GM12891 (cell line): ENCODE measurements at regions not wholly inside any gene's neighbourhood (a gene's known extent, or its start where the extent isn't known, plus 50 kb on each side); places are given as distances from the start of the nearest gene placed in this dataset.

ENCODE experiments used
- DNase-seq: peaks from one replicate; pipeline ENCODE4 v3.0.0; 2011; ENCODE audit warnings: low spot score; ENCODE audit not compliant: insufficient read length
- FAIRE-seq: peaks from 2 replicates; lab custom pipeline; 2011; peaks lifted over from hg19 to GRCh38; lab: Jason Lieb, UNC
- PAX5 ChIP-seq: IDR thresholded peaks from 2 replicates; pipeline ENCODE4 v1.6.1; 2011; ENCODE audit warnings: low read length, moderate library complexity, mild to moderate bottlenecking; ENCODE audit not compliant: insufficient read depth, severe bottlenecking
- POLR2A ChIP-seq: IDR thresholded peaks from 2 replicates; pipeline ENCODE4 v1.6.1; 2011; ENCODE audit warnings: low read depth, low read length, control low read depth
- POLR2AphosphoS5 ChIP-seq: IDR thresholded peaks from 2 replicates; pipeline ENCODE4 v1.6.1; 2011; ENCODE audit warnings: low read depth, low read length, control low read depth
- POU2F2 ChIP-seq: IDR thresholded peaks from 2 replicates; pipeline ENCODE4 v1.6.1; 2011; ENCODE audit warnings: low read depth, mild to moderate bottlenecking, control low read depth, low read length, moderate library complexity
- SPI1 ChIP-seq: IDR thresholded peaks from 2 replicates; pipeline ENCODE4 v1.6.1; 2011; ENCODE audit warnings: low read depth, low read length, control low read depth
- TAF1 ChIP-seq: IDR thresholded peaks from 2 replicates; pipeline ENCODE4 v1.6.1; 2011; ENCODE audit warnings: low read depth, low read length, control low read depth

DNA sequence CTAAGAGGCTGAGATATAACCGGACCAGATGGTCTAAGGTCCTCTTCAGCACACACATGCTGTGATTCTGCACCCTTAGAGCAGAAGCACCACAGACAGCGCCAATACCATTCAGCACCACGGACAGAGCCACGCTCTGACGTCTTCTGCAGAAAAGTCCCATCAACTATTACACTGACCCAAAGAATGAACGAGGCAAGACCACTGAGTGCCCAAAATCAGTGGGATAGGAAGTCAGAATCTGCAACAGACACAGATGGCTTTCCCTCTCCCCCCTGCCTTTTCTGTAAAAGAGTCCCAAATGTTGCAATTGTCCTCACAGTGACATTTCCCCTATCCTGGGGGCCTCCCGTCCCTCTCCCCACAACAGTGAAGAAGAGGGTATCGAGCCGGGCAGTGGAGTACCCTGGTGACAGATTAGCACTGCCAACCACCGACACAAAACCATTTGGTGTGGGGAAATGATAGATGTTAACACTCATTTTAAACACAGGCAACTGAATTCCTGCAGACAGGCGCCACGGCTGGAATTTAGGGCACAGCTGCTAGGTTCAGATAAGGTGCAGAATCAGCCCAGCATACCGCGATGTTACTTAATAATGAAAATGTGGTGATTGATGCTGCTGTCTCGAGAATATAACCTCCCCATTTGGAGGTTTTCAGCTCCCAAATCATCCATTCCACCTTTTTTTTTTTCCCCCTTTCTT is 66.6 kb upstream of the CTNNBL1 start:
- peak; percentile 24 for DNase-seq
- FAIRE-seq = peak; percentile 82
- TF ChIP-seq POLR2A = no peak
- TF ChIP-seq POLR2AphosphoS5 = no peak
- no peak for TF ChIP-seq PAX5
- no peak for TF ChIP-seq POU2F2
- TF ChIP-seq SPI1 = no peak
- no peak for TF ChIP-seq TAF1

DNA sequence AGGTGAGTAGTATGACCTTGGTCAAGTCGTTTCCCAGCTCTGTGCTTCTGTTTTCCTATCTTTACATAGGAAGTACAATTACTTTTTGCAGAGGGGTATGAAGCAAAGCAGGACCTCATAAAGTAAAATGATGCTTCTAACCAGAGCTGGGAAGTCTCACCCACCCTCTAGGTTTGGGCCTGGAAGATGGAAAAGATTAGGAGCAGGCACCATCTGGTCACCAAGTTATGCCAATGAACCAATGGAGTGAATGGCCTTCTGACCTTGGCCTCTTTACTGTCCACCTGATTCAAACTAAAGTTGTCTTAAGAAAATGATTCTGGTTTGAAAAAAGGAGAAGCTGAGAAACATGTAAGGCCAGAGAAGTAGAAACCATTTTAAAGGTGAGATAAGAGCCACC is 68.9 kb upstream of the CTNNBL1 start:
- TF ChIP-seq POLR2A (no peak), SPI1 (no peak), POLR2AphosphoS5 (no peak), POU2F2 (no peak), PAX5 (no peak), TAF1 (no peak)
- DNase-seq (no peak), FAIRE-seq (no peak)

DNA sequence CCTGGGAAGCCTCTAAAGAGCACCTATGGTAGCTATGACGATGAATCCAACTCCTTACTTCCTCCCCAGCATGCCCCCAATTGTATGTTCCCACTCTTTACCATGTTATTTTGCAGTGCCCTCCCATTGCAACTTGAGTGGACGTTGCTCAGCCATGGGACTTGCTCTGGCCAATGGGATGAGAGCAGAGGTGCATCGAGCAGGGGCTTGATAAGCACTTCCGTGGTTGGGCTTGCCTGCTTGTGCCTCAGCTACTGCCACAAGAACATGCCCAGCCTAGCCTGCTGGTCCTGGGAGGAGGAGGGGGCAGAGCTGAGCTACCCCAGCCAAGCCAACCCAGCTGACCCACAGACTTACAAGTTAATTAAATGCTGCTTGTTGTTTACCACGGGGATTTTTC is 71.1 kb upstream of the CTNNBL1 start:
- no peak for TF ChIP-seq TAF1
- TF ChIP-seq POLR2AphosphoS5 = no peak
- TF ChIP-seq SPI1 = no peak
- no peak for TF ChIP-seq PAX5
- TF ChIP-seq POLR2A = no peak
- TF ChIP-seq POU2F2 = no peak
- FAIRE-seq (no peak), DNase-seq (no peak)

DNA sequence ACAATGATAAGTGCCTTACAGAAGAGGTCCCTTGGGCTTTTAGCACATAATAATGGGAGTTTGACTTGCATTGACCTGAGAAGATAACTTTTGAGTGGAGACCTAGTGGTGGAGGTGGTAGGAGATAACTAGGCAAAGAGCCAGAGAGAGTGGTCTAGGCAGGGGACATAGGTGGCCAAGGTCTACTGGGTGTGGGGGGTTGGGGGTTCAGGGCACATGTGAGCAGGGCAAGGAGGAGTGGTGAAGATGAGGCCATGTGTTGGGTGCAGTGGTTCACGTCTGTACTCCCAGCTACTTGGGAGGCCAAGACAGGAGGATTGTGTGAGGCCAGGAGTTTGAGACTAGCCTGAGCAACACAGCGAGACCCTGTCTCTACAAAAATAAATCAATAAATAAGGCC is 74.3 kb upstream of the CTNNBL1 start:
- FAIRE-seq = no peak

DNA sequence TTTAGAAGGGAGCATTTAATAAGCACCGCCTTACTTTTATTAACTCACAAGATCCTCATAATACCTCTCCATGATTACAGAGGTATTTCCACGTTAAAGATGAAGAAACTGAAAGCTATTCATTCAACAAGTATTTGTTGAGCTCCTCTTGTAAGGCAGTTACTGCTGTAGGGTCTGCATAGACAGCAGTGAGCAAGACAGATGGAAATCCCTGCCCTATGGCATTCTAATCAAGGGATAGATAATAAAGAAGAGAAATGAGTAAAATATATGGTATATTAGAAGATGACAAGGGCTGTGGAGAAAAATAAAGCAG is 77.8 kb upstream of the CTNNBL1 start:
- no peak for DNase-seq
- no peak for FAIRE-seq
- no peak for TF ChIP-seq TAF1
- no peak for TF ChIP-seq POU2F2
- TF ChIP-seq POLR2AphosphoS5 = no peak
- TF ChIP-seq POLR2A = no peak
- no peak for TF ChIP-seq PAX5
- no peak for TF ChIP-seq SPI1

More for the DNA sequence above, 74.3 kb upstream of the CTNNBL1 start:
- DNase-seq = no peak
- no peak for TF ChIP-seq SPI1

DNA sequence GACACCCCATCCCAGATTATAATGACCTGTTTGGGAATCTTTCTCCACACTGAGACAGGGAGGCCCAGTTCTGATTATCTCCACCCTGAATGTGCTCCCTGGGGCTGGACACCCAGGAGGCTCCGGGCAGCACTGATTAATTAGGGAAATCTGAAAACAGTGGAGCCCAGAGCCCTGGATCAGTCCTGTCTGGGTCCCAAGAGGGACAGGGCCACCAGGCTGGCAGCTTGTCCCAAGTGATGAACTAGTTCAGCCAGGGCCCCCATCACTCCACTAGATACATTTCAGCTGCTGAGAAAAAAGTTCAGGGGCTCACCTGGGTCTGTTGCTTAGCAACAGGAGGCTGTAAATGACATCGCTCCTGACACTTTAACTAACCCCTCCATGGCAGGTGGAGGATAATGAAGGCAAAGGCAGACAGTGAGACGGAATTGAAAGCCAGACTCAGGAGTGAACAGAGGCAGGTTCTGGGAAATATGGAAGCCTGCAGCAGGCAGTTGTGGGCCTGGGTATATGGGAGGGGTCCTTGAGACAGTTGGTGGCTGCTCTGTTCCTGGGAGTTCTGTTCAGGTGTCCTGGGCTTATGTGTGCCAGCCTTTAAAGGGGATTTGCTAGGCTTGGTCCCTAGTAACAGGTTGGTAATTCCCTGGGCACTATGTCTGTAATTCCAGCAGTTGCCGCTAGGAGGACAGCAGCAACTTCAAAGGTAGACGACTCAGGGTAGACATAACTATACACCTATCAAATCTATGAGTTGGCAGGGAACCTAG is 78.3 kb upstream of the CTNNBL1 start:
- peak; percentile 42 for DNase-seq
- TF ChIP-seq POLR2AphosphoS5 (no peak), POU2F2 (no peak), SPI1 (no peak), PAX5 (no peak), TAF1 (no peak), POLR2A (no peak)
- FAIRE-seq = peak; percentile 56

DNA sequence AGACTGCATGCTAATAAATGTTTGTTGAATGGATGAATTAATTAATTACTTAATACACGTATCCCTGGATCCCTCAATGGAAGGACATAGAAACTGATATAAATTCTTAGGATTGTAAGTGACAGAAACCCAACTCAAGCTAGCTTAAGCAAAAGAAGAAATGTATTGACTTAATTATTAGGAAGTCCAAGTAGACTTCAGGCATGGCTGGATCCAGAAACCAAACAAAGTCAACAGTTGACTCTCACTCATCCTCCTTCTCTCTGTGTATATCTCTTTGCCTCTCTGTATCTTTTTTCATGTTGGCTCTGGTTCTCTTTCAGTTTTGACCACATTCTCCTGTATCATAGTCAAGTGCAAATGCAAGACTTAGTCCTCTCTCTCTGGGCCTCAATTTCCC is 82.0 kb upstream of the CTNNBL1 start:
- TF ChIP-seq POLR2AphosphoS5 (no peak), POLR2A (no peak), SPI1 (no peak), POU2F2 (no peak), PAX5 (no peak), TAF1 (no peak)
- DNase-seq (no peak), FAIRE-seq (no peak)

DNA sequence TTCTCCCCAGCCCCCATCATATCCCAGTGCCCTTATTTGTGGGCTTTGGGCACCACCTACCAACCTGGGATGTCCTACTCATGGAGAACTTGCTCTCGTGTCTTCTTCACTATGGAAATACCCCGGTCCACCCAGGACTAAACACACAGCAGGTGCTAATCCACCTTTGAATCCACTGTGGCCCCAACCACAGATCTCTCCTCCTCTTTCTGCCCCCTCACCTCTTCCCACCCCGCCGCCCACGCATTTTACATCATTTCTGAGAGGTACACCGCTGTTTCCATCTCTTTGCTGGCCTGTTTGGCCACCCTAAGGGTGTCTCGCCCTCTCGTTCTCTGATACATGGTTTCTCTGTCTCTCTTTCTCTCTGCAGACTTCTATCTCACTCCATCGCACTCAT is 82.5 kb upstream of the CTNNBL1 start:
- FAIRE-seq = no peak
- TF ChIP-seq POLR2A (no peak), SPI1 (no peak), POLR2AphosphoS5 (no peak), PAX5 (no peak), POU2F2 (no peak), TAF1 (no peak)
- DNase-seq = no peak

DNA sequence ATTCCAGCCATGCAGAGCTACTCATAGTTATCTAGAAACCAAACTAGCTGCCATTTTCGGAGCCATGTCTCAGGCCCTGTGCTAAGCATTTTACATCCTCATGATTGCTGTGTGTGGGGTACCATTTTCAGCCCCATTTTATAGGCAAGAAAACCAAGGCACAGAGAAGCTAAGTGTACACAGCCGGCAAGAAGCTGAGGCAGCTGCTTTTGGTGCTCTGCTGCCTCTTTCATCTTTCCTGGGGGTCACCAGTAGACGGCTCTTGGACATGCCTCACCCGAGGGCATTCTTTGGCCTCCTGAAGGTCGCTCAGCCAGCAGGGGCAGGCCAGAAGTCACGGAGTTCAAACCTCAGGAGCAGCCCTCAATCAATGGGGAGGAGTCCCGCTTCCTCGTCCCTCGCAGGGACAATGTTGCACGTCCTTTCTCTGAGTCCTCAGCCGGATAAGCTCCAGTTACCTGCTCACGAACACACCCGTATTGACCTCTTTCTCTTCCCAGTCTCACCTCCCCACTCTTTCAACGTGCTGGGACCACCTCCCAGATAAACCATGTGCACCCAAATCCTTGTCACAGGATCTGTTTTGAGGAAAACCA is 82.6 kb upstream of the BLCAP start:
- TF ChIP-seq TAF1 (no peak), POLR2AphosphoS5 (no peak), POU2F2 (no peak), PAX5 (no peak), POLR2A (no peak), SPI1 (no peak)
- DNase-seq (no peak), FAIRE-seq (no peak)
